G401.6 (cell line): ENCODE measurements at regions not wholly inside any gene's neighbourhood (a gene's known extent, or its start where the extent isn't known, plus 50 kb on each side); places are given as distances from the start of the nearest gene placed in this dataset.

ENCODE experiments used
- FAIRE-seq: peaks from 2 replicates; lab custom pipeline; 2012; peaks lifted over from hg19 to GRCh38; lab: Jason Lieb, UNC

DNA sequence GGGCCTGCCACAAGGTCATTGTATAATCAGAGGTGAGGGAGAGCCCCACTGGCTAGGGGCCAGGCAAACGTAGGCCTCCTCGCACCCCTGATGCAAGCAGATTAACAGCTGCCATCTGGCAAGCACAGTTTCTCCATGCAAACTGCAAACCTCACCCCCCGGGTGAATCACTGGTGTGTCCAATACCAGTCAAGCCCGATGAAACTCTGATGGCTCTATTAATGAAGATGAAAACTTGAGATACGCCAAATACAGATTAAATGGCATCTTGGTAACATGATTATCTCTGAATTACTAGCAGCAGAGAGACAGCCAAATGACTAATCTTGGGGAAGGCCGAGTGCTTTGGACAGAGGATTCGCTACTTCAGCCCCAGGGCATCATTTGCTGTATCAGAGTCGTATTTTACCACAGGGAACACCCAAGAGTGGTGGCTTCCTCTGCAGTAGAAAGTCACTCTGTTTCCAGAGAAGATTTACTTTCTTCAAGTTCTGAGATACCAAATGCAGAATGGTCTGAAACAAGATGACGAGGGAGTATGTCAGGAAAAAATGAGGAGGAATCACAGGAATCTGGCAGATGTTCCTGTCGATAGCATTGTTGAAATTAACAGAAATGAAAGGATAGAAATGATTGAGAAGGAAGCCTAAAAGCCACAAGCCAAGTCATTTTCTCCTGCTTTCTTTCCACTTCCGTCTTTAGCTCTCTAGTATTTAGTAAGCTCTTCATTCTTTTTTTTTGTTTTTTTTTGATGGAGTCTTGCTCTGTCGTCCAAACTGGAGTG is 96.2 kb upstream of the NR2F2 start:
- no peak for FAIRE-seq

DNA sequence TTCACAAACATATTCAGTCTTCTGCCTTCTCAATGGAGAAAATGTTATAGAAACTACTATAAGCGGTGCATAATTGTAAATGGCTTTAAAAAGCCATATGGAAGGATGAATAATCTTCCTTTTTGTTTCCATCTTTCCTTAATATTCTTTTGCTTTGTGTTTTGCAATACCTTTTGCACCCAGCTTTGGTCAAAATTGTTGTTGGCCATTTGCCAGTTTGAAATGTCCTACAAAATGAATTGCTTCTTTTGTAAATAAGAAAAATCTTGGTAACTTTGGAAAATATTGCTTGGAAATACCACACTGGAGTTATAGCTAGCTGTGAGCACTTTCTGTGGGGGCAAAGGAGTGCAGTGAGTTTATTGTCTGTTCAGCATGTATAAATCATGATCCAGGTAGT is 93.5 kb upstream of the NR2F2 start:
- no peak for FAIRE-seq

DNA sequence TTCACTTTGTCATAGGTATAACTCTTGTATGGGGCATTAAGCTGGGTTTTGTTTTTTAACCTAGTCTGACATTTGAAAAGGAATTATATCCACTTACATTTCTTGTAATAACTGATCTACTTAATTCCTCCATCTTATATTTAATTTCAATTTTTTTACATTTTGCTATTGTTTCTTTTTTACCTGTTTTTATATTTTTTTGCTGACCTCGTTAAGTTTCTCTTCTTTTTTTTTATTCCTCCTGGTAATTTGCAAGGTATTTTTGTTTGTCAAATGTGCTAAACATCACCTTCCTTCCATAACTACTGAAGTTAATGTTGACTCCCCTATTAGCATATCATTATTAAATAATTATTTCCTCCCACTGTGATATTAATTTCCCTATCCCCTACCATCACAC is 87.7 kb upstream of the NR2F2 start:
- FAIRE-seq, result no peak

DNA sequence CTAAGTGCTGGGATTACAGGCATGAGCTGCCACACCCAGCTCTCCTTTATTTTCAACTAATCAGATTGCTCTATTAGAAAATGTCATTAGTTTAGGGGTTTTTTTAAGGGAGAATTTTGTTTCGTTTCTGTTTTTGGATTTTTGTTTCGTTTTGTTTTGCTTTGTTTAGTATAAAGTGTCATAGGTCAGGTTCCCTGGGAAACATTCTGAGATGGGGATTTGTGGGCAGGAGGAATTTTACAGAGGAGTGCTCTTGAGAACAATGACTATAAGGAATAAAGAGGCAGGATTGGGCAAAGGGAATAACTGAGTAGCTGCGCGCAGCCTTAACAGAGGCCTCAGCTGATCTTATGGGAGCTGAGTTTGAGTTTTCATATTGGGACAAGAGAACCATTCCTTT is 86.8 kb upstream of the NR2F2 start:
- no peak for FAIRE-seq

DNA sequence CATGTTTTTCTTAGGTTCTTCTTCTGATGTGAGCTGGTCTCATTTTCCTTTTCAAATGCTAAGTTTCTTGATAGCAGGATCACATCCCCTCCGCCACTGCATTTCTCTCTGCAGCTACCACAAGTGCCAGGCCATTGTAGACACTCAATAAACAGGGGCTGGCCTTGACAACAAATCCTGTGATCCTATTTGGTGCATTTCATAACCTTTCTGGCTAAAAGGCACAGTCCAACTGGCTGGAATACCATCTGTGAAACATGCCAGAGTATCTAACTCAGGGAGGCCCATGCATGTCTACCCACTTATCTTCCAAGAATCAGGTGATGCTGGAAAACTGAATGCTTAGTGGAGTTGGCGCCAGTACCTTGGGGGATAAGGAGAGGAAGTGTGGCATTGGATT is 85.2 kb upstream of the NR2F2 start:
- no peak for FAIRE-seq

DNA sequence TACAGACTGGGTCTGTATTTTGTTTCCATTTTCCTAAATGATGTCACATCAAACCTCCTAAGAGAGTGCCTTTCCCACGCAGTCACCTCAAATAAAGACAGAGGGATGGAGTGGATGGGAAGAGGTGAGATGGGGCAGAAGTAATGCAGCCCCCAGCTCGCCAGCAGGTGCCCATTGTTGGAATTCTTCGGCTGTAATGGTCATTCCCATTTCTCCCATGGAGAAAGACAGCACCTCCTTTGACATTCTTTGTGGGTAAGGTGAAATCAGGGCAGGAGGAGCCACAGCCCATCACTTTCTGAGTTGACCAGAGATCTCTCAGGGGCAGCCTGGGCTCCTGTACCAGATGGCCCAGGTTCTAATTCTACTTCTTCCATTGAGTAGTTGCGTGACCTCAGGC is 84.4 kb upstream of the NR2F2 start:
- FAIRE-seq, result no peak

DNA sequence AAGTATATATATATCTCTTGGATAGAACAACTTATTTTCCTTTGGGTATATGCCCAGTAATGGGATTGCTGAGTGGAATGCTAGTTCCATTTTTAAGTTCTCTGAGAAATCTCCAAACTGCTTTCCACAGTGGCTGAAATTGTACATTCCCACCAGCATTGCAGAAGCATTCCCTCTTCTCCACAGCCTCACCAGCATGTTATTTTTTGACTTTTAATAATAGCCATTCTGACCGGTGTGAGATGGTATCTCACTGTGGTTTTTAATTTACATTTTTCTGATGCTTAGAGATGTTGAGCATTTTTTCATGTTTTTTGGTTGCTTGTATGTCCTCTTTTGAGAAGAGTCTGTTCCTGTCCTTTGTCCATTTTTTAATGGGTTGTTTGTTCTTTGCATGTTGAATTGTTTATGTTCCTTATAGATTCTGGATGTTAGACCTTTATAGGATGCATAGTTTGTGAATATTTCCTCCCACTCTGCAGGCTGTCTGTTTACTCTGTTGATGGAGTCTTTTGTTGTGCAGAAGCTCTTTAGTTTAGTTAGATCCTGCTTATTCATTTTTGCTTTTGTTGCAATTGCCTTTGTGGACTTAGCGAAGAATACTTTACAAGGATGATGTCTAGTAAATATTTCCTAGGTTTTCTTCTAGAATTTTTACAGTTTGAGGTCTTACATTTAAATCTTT is 82.7 kb upstream of the NR2F2 start:
- FAIRE-seq, result no peak

DNA sequence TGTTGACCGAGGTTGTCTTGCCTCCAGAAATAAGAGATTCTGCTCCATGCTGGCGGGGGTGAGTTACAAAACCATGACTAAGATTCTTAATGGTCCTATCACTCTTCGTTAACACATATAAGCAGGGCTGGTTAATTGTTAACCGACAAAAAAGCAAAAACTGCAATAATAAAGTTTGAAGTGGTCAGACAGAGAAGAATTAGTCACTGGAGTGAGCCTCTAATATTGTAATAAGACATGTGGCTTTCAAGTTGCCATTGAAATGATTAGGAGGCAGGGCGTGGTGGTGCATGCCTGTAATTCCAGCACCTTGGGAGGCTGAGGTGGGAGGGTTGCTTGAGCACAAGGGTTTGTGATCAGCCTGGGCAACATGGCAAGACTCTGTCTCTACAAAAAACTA is 78.4 kb upstream of the NR2F2 start:
- no peak for FAIRE-seq

DNA sequence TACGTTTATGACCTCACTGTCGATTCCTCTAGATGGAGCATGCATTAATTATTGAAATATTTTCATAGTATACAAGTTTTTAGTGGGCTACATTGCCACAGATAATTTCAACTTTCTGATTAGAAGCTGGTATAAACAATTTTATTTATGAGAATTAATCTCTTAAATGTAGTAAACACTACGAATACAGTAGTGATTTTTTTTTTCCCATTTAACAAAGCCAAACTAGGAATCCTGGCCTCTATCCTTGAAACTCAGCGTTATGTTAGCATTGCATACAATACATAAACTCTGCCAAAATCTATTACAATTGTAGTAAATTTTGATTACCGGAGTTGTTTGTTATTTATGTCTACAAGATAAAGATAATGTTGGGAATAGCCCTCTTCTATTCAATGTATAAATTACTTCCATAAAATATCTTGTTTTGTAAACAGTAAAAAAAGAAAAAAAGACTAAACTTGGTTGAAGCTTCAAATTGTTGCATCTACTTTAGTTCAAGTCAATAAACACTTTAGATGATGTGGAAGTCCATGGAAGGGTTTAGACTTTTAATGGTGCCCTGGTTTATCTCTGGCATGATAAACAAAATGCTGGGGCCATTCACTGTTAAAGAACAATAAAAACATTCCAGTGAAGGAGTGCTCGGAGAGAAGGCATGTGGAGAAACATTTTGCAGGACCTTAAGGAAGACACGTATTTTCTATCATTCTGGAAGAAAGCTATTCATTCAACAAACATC is 77.3 kb upstream of the NR2F2 start:
- no peak for FAIRE-seq

DNA sequence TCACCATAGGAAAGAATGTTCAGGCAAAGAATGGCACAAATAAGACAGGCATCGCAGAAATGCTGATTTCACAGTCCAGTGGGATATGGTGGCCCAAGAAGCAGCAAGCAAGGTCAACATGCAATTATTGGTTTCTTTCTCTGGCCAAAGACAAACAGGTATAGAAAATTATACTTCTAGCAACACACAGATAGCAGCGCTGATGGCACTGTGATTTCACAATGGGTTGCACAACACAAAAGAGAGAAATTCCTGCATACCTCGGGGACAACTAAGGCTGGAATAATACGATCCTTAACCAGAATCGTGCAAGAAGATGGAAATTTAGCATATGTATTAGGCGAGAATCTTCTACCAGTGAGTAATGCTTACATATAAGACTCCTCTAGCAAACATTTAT is 76.3 kb upstream of the NR2F2 start:
- FAIRE-seq, result no peak

DNA sequence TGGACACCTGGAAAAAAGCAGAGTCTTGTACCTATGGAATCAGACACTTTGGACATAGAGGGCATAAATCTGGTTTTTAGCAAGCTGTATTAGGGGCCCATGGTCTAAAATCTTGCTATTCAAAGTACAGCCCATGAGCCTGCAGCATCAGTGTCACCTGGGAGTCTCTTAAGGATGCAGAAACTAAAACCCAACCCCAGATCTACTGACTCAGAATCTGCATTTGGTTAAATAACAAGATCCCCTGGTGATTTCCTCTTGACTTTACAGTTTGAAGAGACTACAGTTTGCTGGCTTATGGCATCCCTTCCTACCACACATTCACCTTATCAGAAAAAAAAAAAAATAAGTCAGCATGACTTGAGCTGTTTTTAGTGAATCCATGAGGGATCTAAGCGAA is 74.9 kb upstream of the NR2F2 start:
- FAIRE-seq, result no peak

DNA sequence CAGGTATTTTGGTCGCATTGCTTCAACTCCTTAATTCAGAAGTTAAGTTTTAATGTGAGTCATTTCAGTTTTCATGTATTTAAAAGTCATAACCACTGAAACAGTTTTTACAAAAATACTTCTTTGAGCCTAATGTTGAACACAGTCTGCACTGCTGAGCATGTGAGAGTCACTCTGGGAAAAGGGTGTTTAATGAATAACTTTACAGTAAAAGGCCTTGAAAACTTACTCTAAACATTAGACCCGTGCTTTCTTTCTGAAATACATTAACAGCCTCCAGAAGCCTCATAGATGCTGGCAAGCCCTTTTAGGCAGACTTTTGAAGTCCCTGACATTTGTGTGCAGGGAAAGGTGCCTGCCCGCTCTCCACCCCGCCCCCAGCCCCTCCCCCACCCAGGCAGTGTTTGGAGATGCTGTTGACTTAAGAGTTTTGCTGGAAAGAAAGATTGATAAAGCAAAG is 68.9 kb upstream of the NR2F2 start:
- no peak for FAIRE-seq

DNA sequence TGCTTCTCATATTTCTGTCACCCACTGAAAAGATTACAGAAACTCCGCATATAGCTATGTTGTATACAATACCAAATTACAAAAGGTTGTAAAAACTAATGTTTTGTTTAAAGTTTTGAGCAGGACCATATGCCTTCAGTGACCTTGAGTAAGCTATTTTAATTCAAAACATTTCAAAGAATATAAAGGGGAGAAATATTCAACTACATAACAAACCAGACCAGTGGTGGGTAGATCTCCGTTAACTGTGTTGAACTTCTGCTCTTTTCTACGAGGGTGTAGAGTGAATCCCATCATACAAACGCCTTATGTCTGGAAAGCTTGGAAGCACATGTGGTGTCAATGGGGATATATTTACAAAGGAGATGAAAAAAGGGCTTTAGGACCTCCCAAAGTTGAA is 68.4 kb upstream of the NR2F2 start:
- FAIRE-seq, result no peak

DNA sequence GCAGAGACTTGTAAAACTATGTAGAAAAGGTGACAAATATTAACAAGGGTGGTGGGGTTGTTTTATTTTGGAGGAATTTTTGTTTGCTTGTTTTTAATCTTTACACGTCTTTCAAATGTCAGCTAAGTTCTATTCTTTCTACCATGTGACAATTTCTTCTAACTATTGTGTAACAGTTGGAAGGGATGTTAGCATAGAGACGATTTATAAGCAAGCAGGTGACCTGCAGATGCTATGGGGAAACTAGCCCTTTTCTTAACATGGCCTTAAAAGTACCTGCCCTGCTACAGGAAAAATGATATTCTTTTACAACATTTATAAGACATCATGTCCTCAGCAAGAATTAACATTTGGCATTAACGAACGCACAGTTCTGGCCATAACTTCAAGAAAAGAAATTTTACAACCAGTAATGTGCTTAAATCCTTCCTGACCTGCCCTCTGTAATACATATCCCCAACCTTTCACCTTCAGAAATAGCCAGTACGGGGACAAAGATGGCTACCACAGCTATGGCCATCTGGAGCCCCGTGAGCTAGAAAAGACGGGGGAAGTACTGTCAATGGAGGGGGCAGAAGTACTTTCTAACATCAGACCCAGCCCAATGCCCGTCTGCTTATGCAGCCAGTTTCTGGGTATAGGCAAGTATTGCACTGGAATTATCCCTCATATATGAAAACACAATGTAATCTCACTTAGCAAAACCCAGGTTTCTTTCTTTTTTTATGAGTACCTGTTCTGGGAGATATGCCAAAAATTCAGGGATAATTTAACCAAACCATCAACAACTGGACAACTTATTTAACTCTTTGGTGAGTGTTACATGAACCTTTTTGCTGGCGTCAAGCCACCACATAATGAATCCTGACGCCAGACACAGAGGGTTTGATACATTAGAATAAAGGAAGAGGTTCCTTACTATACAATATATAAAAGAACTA is 67.7 kb upstream of the NR2F2 start:
- no peak for FAIRE-seq

DNA sequence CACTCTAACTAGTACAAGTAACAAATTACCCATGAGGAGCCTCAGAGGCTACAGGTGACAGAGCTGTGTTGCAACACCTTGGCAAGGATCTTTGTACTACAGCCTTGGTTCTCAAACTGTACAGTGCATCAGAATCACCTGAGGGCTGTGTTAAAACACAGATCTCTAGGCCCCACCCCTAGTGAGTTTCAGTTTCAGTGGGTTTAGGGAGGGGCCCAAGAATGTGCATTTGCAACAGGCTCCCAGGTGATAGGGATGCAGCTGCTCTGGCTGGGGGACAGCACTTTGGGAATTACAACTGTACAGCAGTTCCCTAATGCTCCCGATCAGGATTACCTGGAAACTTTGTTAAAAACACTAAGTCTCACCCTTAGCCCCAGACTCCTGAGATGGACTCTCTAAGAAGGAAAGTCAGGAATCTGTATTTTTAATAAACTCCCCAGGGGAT is 66.1 kb upstream of the NR2F2 start:
- FAIRE-seq, result no peak

DNA sequence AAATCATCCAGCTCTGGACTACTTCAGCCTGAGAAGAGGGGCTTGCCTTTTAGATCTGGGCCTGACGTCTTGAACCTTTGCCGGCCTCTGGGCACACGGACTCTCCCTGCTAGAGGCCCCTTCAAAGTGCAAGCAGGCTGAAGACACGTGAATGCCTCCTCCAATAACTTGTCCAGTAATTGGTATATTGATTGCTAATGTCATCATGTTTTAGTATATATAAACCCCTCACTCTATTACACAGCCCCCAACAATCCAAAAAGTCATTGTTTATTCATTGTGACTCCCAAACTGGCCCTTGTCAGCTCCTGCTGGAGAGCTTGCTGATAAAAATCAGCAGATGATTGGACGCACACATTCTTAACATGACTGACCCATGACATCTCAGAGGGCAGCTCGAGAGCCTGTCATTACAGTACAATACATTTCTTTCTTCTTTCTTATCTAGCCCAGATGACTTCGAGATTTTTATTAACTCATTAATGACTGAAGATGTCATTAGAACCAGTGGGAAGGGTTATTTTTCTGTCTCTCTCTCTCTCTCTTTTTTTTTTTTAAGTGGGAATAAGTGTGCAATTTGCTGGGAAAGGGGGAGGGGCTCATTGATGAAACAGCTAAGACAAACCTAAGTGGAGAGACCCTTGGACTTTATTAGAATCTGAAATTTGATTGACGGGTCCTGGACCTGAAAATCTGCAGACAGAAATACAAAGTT is 65.5 kb upstream of the NR2F2 start:
- no peak for FAIRE-seq

DNA sequence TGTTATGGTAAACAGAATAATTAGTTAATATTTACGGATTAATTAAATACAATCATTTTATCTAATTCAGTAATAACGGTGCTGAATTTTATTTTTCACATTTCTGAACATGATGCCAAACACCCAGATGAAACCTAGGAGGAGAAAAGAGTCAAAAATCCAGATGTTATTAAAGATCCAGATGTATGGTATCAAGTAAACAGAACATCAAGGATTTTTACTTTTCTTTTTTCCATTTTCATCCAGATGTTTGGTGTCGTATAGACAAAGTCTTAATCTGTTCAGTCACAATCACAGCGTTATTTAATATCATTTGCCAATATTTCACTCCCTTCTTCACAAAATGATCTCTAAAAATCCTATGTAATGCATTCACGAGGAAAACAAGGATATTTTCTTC is 64.0 kb upstream of the NR2F2 start:
- FAIRE-seq, result no peak

DNA sequence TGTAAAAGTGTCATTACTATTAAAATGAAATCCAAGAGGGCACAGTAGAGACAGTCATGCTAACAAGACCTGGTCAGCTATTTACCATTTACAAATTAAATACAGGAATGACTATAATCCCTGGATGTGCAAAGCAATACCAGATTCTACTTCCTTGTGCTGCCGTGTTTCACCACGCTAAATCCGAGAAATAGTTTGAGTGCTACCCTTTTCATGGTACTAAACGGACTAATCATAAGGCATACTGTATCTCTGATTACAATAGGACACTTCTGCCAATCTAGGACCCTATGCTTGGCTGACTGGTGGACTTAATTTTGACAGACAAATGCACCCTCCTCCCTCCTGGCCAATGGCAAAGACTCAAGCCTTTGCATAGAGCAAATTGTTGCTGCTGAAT is 63.0 kb upstream of the NR2F2 start:
- no peak for FAIRE-seq

DNA sequence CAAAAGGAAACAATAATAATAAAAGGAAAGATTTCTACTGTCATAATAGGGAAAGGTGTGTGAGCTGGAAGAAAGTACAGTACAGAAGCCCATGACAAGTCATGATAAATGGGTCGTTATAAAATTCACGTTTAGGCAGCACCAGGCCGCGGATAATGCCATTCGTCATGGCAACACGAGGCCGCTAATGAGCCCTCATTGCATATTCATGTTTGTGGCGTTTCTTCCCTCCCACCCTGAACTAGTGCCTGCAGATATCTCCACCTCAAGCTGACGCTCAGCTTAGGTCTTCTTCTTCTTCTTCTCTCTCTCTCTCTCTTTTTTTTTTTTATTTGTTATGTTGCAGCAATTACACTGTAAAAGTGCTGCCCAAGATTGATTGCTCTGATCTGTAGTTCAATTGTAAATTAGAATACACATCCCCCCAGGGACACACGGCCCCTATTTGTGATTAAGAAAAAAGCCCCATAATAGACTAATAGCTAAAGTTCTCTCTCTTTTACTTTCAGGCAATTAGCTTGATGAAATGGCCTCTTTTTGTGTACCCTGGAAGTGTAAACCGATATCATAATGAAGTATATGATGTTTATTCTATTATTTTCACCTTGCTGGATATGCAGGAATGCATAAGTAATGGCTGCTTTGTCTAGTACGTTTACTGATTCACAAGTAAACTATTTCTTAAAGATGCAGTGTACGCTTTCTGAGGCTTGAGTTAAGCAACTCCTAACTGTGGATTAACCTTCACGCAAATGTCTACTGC is 61.9 kb upstream of the NR2F2 start:
- FAIRE-seq, result no peak

DNA sequence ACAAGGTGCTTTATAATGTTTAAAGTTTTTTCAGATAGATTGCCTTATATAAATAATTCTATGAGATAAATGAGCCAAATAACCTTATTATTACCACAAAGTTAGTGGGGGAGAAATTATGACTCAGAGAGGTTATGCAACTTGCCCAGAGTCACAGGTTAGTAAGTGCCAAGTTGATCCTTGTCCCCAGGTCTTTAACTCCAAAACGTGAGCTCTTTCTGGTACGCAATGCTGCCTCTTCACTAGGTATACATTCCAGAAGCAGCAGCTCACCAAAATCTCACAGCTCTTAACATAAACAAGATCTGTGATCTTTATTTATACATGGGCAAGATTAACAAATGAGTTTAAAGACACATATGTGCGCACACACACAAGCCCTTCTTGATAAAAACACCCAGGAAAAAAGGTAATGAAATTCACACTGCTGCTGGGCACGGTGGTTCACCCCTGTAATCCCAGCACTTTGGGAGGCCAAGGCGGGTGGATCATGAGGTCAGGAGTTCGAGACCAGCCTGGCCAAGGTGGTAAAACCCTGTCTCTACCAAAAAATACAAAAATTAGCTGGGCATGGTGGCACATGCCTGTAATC is 59.8 kb upstream of the NR2F2 start:
- no peak for FAIRE-seq
